ENCODE measurements at regions not wholly inside any gene's neighbourhood (a gene's known extent, or its start where the extent isn't known, plus 50 kb on each side); places are given as distances from the start of the nearest gene placed in this dataset.

DNA sequence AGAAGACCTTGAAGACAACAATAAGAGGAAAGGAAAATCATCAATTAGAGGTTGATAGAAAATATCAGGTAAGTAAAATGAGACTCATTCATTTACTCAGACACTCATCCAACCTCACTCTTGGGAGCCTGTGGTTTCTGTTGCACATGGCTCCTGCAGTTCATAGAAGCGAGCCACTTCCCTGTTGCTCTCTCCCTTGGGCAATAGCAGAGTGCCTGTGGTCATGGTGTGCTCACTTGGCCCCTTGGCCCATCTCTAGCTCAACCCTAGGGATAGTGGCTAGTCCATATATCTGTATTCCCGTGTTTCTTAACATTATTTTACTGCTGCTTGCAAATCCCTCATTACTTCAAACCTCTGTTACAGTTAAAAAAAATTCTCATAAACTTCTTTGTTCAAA lies 368.6 kb downstream of the PTPRC start:
- peak; percentile 66 to 94 for DNase-seq (ENCODE audit: low read depth in 1 of 2, low spot score in 1 of 2)

DNA sequence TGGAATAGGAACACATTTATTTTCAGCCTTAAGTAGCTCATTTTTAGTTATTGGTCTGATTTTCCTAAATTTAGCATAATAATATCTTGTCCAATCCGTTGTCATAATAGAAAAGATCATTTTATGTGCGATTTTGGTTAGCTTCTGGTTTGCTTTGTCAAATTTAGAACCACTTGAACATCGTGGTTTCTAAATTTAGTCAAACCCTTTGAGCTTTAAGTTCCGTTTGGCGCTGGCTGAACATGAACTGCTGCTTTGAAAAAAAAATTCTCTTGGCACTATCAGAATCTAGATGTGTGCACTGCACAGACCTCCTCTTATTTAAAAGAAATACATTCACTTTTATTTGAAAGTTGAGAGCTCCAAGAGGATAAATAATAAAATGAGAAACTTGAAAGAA lies 370.6 kb downstream of the PTPRC start:
- TF ChIP-seq, protein P1, sequence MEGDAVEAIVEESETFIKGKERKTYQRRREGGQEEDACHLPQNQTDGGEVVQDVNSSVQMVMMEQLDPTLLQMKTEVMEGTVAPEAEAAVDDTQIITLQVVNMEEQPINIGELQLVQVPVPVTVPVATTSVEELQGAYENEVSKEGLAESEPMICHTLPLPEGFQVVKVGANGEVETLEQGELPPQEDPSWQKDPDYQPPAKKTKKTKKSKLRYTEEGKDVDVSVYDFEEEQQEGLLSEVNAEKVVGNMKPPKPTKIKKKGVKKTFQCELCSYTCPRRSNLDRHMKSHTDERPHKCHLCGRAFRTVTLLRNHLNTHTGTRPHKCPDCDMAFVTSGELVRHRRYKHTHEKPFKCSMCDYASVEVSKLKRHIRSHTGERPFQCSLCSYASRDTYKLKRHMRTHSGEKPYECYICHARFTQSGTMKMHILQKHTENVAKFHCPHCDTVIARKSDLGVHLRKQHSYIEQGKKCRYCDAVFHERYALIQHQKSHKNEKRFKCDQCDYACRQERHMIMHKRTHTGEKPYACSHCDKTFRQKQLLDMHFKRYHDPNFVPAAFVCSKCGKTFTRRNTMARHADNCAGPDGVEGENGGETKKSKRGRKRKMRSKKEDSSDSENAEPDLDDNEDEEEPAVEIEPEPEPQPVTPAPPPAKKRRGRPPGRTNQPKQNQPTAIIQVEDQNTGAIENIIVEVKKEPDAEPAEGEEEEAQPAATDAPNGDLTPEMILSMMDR (IDR thresholded peaks at IDR 0.05; ENCODE audit: insufficient read depth, low read length) = no peak
- TF ChIP-seq POLR2AphosphoS5 (IDR thresholded peaks at IDR 0.05; ENCODE audit: low read depth) = no peak
- TF ChIP-seq, protein P2, sequence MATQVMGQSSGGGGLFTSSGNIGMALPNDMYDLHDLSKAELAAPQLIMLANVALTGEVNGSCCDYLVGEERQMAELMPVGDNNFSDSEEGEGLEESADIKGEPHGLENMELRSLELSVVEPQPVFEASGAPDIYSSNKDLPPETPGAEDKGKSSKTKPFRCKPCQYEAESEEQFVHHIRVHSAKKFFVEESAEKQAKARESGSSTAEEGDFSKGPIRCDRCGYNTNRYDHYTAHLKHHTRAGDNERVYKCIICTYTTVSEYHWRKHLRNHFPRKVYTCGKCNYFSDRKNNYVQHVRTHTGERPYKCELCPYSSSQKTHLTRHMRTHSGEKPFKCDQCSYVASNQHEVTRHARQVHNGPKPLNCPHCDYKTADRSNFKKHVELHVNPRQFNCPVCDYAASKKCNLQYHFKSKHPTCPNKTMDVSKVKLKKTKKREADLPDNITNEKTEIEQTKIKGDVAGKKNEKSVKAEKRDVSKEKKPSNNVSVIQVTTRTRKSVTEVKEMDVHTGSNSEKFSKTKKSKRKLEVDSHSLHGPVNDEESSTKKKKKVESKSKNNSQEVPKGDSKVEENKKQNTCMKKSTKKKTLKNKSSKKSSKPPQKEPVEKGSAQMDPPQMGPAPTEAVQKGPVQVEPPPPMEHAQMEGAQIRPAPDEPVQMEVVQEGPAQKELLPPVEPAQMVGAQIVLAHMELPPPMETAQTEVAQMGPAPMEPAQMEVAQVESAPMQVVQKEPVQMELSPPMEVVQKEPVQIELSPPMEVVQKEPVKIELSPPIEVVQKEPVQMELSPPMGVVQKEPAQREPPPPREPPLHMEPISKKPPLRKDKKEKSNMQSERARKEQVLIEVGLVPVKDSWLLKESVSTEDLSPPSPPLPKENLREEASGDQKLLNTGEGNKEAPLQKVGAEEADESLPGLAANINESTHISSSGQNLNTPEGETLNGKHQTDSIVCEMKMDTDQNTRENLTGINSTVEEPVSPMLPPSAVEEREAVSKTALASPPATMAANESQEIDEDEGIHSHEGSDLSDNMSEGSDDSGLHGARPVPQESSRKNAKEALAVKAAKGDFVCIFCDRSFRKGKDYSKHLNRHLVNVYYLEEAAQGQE (IDR thresholded peaks at IDR 0.05; ENCODE audit: insufficient replicate concordance, low read depth) = no peak
- TF ChIP-seq GABPA (IDR thresholded peaks at IDR 0.05; ENCODE audit: low read depth) = no peak
- no peak for TF ChIP-seq SPI1 (IDR thresholded peaks at IDR 0.05; ENCODE audit: borderline replicate concordance, low read depth)
- peak overlapping the region; percentile 86 for H3K27ac ChIP-seq (replicated peaks)

More for the DNA sequence above, 368.6 kb downstream of the PTPRC start:
- no peak overlapping the region for H3K4me3 ChIP-seq (replicated peaks; ENCODE audit: insufficient read depth, low read length)
- no peaks in the 10 kb centered on the region for H3K27me3 ChIP-seq (ENCODE audit: insufficient read depth, poor library complexity, severe bottlenecking)
- peak overlapping the region; percentile 86 for H3K27ac ChIP-seq (replicated peaks)
- TF ChIP-seq, protein P1 (IDR thresholded peaks at IDR 0.05; ENCODE audit: insufficient read depth, low read length) = no peak
- TF ChIP-seq POLR2AphosphoS5 (IDR thresholded peaks at IDR 0.05; ENCODE audit: low read depth) = peak; percentile 94
- peak; percentile 92 for TF ChIP-seq SPI1 (IDR thresholded peaks at IDR 0.05; ENCODE audit: borderline replicate concordance, low read depth)
- TF ChIP-seq, protein P2 (IDR thresholded peaks at IDR 0.05; ENCODE audit: insufficient replicate concordance, low read depth) = no peak
- no peak for TF ChIP-seq GABPA (IDR thresholded peaks at IDR 0.05; ENCODE audit: low read depth)

DNA sequence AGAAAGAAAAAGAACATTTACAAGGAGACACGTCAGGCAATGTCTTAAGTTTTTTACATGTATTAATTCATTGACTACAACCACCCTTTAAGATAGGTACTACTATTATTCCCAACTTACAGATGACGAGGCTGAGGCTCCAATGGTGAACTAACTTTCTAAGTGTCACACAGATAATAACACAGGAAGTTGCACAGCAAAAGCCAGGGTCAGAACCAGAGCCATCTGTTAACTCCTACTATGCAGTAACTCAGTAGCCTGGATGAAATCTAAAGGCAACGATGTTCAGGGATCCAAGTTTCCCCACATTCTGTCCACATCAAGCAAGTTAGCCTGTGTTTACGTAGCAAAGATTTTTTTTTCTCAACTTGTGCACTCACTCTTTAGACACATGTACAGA lies 371.7 kb downstream of the PTPRC start:
- no peaks in the 10 kb centered on the region for H3K27me3 ChIP-seq (ENCODE audit: insufficient read depth, poor library complexity, severe bottlenecking)
- 0 out of 2 replicates have a peak, but pooled peaks have one; percentile 26 for TF ChIP-seq POLR2AphosphoS5 (IDR thresholded peaks at IDR 0.05; ENCODE audit: low read depth)
- TF ChIP-seq, protein P1 (IDR thresholded peaks at IDR 0.05; ENCODE audit: insufficient read depth, low read length) = no peak
- no peak overlapping the region for H3K4me3 ChIP-seq (replicated peaks; ENCODE audit: insufficient read depth, low read length)
- DNase-seq (ENCODE audit: low read depth in 1 of 2, low spot score in 1 of 2) = peak in 1 of 2 experiments; percentile 73
- peak overlapping the region; percentile 86 for H3K27ac ChIP-seq (replicated peaks)

More for the DNA sequence above, 370.6 kb downstream of the PTPRC start:
- peak in 1 of 2 experiments; percentile 42 for DNase-seq (ENCODE audit: low read depth in 1 of 2, low spot score in 1 of 2)
- Histone ChIP-seq H3K27me3 (ENCODE audit: insufficient read depth, poor library complexity, severe bottlenecking) (no peaks in the 10 kb centered on the region), H3K4me3 (replicated peaks; ENCODE audit: insufficient read depth, low read length) (no peak overlapping the region)

DNA sequence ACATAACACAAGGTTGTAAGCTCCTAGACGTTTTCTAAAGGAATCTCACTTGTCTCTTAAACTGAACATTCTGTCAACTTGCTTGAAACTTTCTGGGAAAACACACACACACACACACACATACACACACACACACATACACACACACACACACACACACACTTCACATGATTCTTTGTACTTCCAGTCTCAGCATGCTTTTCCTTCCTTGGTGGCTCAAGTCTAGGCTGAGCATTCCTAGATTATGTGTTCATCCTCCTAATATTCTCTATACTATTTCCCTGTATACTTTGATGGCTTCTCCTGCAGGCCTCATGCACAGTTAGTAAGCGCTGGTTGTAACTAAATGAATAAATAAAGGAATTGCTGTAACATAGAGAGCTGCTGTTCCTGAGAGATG lies 372.1 kb downstream of the PTPRC start:
- H3K27me3 ChIP-seq (ENCODE audit: insufficient read depth, poor library complexity, severe bottlenecking) = no peaks in the 10 kb centered on the region
- DNase-seq (ENCODE audit: low read depth in 1 of 2, low spot score in 1 of 2) = no peak
- no peak overlapping the region for H3K4me3 ChIP-seq (replicated peaks; ENCODE audit: insufficient read depth, low read length)
- TF ChIP-seq GABPA (IDR thresholded peaks at IDR 0.05; ENCODE audit: low read depth) (no peak), SPI1 (IDR thresholded peaks at IDR 0.05; ENCODE audit: borderline replicate concordance, low read depth) (no peak), POLR2AphosphoS5 (IDR thresholded peaks at IDR 0.05; ENCODE audit: low read depth) (no peak)
- TF ChIP-seq, protein P1 (IDR thresholded peaks at IDR 0.05; ENCODE audit: insufficient read depth, low read length) = no peak
- TF ChIP-seq, protein P2 (IDR thresholded peaks at IDR 0.05; ENCODE audit: insufficient replicate concordance, low read depth) = no peak
- peak overlapping the region; percentile 86 for H3K27ac ChIP-seq (replicated peaks)

Measured in HL-60 (cell line).